SK-N-SH (cell line): ENCODE measurements at regions not wholly inside any gene's neighbourhood (a gene's known extent, or its start where the extent isn't known, plus 50 kb on each side); places are given as distances from the start of the nearest gene placed in this dataset.

ENCODE experiments used
- CTCF ChIA-PET: fragments of 300-600, 350-600 bp; formaldehyde crosslinking; extraction: SDS; loops from one replicate; lab custom pipeline; 2021; lab: Yijun Ruan, JAX
- POLR2A ChIA-PET: fragments of 350-600 bp; sonication (Branson Sonifier 250); formaldehyde crosslinking; extraction: SDS; loops from one replicate; lab custom pipeline; 2020; ENCODE audit warnings: antibody characterized with exemption, inconsistent platforms; lab: Yijun Ruan, JAX
- DNase-seq: peaks from one replicate; pipeline ENCODE4 v3.0.0; 2012
- H2AFZ ChIP-seq: fragments of 200-600 bp; sonication (generic); 2 replicates; pipeline ENCODE4 v1.8.1; 2016; ENCODE audit warnings: antibody characterized with exemption, mild to moderate bottlenecking, low read depth
- H3F3A ChIP-seq: fragments of 200-600 bp; sonication (generic); replicated peaks from 2 replicates; pipeline ENCODE3; 2016; ENCODE audit warnings: antibody characterized with exemption, mild to moderate bottlenecking; ENCODE audit not compliant: insufficient read depth
- H3K27ac ChIP-seq, 2 experiments: fragments of 200-500 bp in 1 of 2; fragments of 200-600 bp in 1 of 2; sonication (Bioruptor generic) in 1 of 2; sonication (generic), shearing (Covaris generic) in 1 of 2; 2 replicates each; pipeline versions ENCODE4 v1.5.1 to v1.6.1; 2014 to 2016; ENCODE audit warnings: low read depth in 2 of 2, inconsistent platforms in 1 of 2, low read length in 1 of 2, mild to moderate bottlenecking in 1 of 2, mixed read lengths in 1 of 2
- H3K27me3 ChIP-seq: fragments of 200-600 bp; sonication (generic), shearing (Covaris generic); 2 replicates; pipeline ENCODE4 v1.6.1; 2016; ENCODE audit warnings: mixed run types; ENCODE audit not compliant: insufficient read depth
- H3K36me3 ChIP-seq, 2 experiments: fragments of 200-500 bp in 1 of 2; fragments of 200-600 bp in 1 of 2; sonication (Bioruptor generic) in 1 of 2; sonication (generic) in 1 of 2; replicated peaks in 1 of 2; 2 replicates each; pipeline versions ENCODE3 to v1.5.1; 2014 to 2016; ENCODE audit warnings: low read length in 1 of 2, mild to moderate bottlenecking in 1 of 2; ENCODE audit not compliant: insufficient read depth in 2 of 2, control insufficient read depth in 1 of 2
- H3K4me1 ChIP-seq, 2 experiments: fragments of 200-500 bp in 1 of 2; fragments of 200-600 bp in 1 of 2; sonication (Bioruptor generic) in 1 of 2; sonication (generic), shearing (Covaris generic) in 1 of 2; 2 replicates each; pipeline versions ENCODE4 v1.5.1 to v1.6.1; 2014 to 2016; ENCODE audit warnings: low read depth in 1 of 2, low read length in 1 of 2, mixed run types in 1 of 2; ENCODE audit not compliant: insufficient read depth in 2 of 2, control insufficient read depth in 1 of 2
- H3K4me2 ChIP-seq: fragments of 200-600 bp; sonication (generic), shearing (Covaris generic); 2 replicates; pipeline ENCODE4 v1.6.1; 2017; ENCODE audit warnings: mixed run types
- H3K4me3 ChIP-seq, 2 experiments: fragments of 200-500 bp in 1 of 2; fragments of 200-600 bp in 1 of 2; sonication (Bioruptor generic) in 1 of 2; sonication (generic), shearing (Covaris generic) in 1 of 2; 2 replicates each; pipeline versions ENCODE4 v1.5.1 to v1.8.1; 2014 to 2016; ENCODE audit warnings: low read depth in 2 of 2, inconsistent platforms in 1 of 2, low read length in 1 of 2, mild to moderate bottlenecking in 1 of 2, mixed read lengths in 1 of 2, moderate library complexity in 1 of 2
- H3K79me2 ChIP-seq: fragments of 200-600 bp; sonication (generic); 2 replicates; pipeline ENCODE4 v1.8.1; 2017; ENCODE audit warnings: mild to moderate bottlenecking; ENCODE audit not compliant: insufficient read depth
- H3K9ac ChIP-seq: fragments of 200-600 bp; sonication (generic); 2 replicates; pipeline ENCODE4 v1.6.1; 2017; ENCODE audit warnings: mixed run types
- H3K9me2 ChIP-seq: fragments of 200-600 bp; sonication (generic); 2 replicates; pipeline ENCODE4 v1.6.1; 2017; ENCODE audit warnings: mixed run types
- H3K9me3 ChIP-seq: fragments of 200-600 bp; sonication (generic); 2 replicates; pipeline ENCODE4 v1.6.1; 2017; ENCODE audit warnings: mixed run types, mild to moderate bottlenecking, moderate library complexity
- H4K20me1 ChIP-seq: fragments of 200-600 bp; sonication (generic); 2 replicates; pipeline ENCODE4 v1.6.1; 2017; ENCODE audit warnings: mild to moderate bottlenecking, mixed run types; ENCODE audit not compliant: insufficient read depth
- CTCF ChIP-seq: fragments of 200-600 bp; sonication (generic); IDR thresholded peaks from 2 replicates; pipeline ENCODE4 v1.6.1; 2017; ENCODE audit warnings: antibody characterized with exemption, mild to moderate bottlenecking, moderate library complexity
- EP300 ChIP-seq, 2 experiments: IDR thresholded peaks; 2 replicates each; pipeline versions ENCODE4 v1.4.0 to v1.6.1; 2012; ENCODE audit warnings: borderline replicate concordance in 1 of 2, low read depth in 1 of 2, low read length in 1 of 2
- EZH2phosphoT487 ChIP-seq: fragments of 200-600 bp; sonication (generic); IDR thresholded peaks from 2 replicates; pipeline ENCODE4 v1.6.1; 2017; ENCODE audit warnings: low read depth, mixed run types, mild to moderate bottlenecking, antibody characterized with exemption, moderate library complexity, borderline replicate concordance
- FOXM1 ChIP-seq: IDR thresholded peaks from 2 replicates; pipeline ENCODE4 v1.4.0; 2012; ENCODE audit warnings: low read depth, mild to moderate bottlenecking
- GABPA ChIP-seq: IDR thresholded peaks from 2 replicates; pipeline ENCODE4 v1.4.0; 2012; ENCODE audit warnings: low read depth, mild to moderate bottlenecking
- GATA2 ChIP-seq: sonication (generic); formaldehyde crosslinking; IDR thresholded peaks from 2 replicates; pipeline ENCODE4 v1.5.0; 2020; ENCODE audit warnings: mild to moderate bottlenecking, missing genetic modification reagents
- IRF3 ChIP-seq: fragments of 150-350 bp; IDR thresholded peaks from 2 replicates; pipeline ENCODE4 v1.6.1; 2016; ENCODE audit warnings: mild to moderate bottlenecking, low read depth, low read length
- MAX ChIP-seq: IDR thresholded peaks from 2 replicates; pipeline ENCODE4 v1.4.0; 2012; ENCODE audit warnings: low read depth
- MEF2A ChIP-seq: IDR thresholded peaks from 2 replicates; pipeline ENCODE4 v1.4.0; 2012; ENCODE audit warnings: low read depth, borderline replicate concordance
- NRF1 ChIP-seq: IDR thresholded peaks from 2 replicates; pipeline ENCODE4 v1.6.1; 2012; ENCODE audit warnings: low read depth, mild to moderate bottlenecking, low read length
- RAD21 ChIP-seq: IDR thresholded peaks from 2 replicates; pipeline ENCODE4 v1.6.1; 2012; ENCODE audit warnings: mild to moderate bottlenecking, low read length
- RCOR1 ChIP-seq: fragments of 150-350 bp; IDR thresholded peaks from 2 replicates; pipeline ENCODE4 v1.6.1; 2017; ENCODE audit warnings: antibody characterized with exemption, low read length
- REST ChIP-seq: IDR thresholded peaks from 2 replicates; pipeline ENCODE4 v1.6.1; 2012; ENCODE audit warnings: mild to moderate bottlenecking, low read depth, low read length, moderate library complexity
- RFX5 ChIP-seq: IDR thresholded peaks from 2 replicates; pipeline ENCODE4 v1.6.1; 2012; ENCODE audit warnings: mild to moderate bottlenecking, improper control_type of control experiment, low read length
- TEAD4 ChIP-seq: IDR thresholded peaks from 2 replicates; pipeline ENCODE4 v1.4.0; 2012; ENCODE audit warnings: mild to moderate bottlenecking, borderline replicate concordance; ENCODE audit not compliant: insufficient read depth
- USF1 ChIP-seq: IDR thresholded peaks from 2 replicates; pipeline ENCODE4 v1.4.0; 2012; ENCODE audit warnings: low read depth, borderline replicate concordance
- YY1 ChIP-seq: IDR thresholded peaks from 2 replicates; pipeline ENCODE4 v1.4.0; 2012; ENCODE audit warnings: low read depth, mild to moderate bottlenecking
- ZBTB33 ChIP-seq: IDR thresholded peaks from 2 replicates; pipeline ENCODE4 v1.4.0; 2012; ENCODE audit warnings: low read depth, borderline replicate concordance
- WGBS: methylation state at CpG from one replicate; pipeline ENCODE4 v1.1.6; 2017; ENCODE audit warnings: low lambda C conversion rate; 5-methylcytosine and 5-hydroxymethylcytosine counted together

- TF ChIP-seq YY1 (no peak), GATA2 (CRISPR knock-in tag) (no peak), EP300 (IDR thresholded peaks at IDR 0.05; ENCODE audit: borderline replicate concordance in 1 of 2, low read depth in 1 of 2, low read length in 1 of 2) (no peak), ZBTB33 (no peak), GABPA (no peak), IRF3 (no peak)
Measured at GRCh38 chr12:124086299-124086898, 113.4 kb downstream of the ZNF664 start (continued).

- 42% methylated on average over 10 of the region's 10 CpGs for WGBS
- POLR2A ChIA-PET = no interaction called here
- H3K9me2 ChIP-seq = no peaks in the 10 kb centered on the region
- peak; percentile 18; the same call in 1 of the 2 replicates for TF ChIP-seq RAD21
- no peak for TF ChIP-seq RFX5
- TF ChIP-seq TEAD4 = no peak
- TF ChIP-seq REST = no peak
- no peak for TF ChIP-seq USF1
- TF ChIP-seq MEF2A = no peak
- TF ChIP-seq EZH2phosphoT487 = no peak
- no peak for TF ChIP-seq MAX
- TF ChIP-seq FOXM1 = no peak
- no peak for TF ChIP-seq NRF1
- peak in 1 of 2 experiments; percentile 58; a peak in 2 of 4 replicates for TF ChIP-seq EP300 (IDR thresholded peaks at IDR 0.05; ENCODE audit: borderline replicate concordance in 1 of 2, low read depth in 1 of 2, low read length in 1 of 2)
- peak; percentile 45; the same call in 1 of the 2 replicates for TF ChIP-seq RCOR1
- TF ChIP-seq CTCF = no peak
Measured at GRCh38 chr12:124087266-124088051, 114.4 kb downstream of the ZNF664 start.

More at GRCh38 chr12:124087266-124088051, 114.4 kb downstream of the ZNF664 start:
- Histone ChIP-seq H3K36me3 (no peaks in the 10 kb centered on the region), H3F3A (no peaks in the 10 kb centered on the region), H3K4me2 (no peak overlapping the region), H3K27ac (peak overlapping the region in 1 of 2 experiments; percentile 24; a peak in 1 of 4 replicates), H3K27me3 (no peaks in the 10 kb centered on the region), H3K4me3 (no peak overlapping the region), H3K79me2 (no peaks in the 10 kb centered on the region), H3K9me3 (no peaks in the 10 kb centered on the region), H3K9ac (no peak overlapping the region), H4K20me1 (no peaks in the 10 kb centered on the region), H3K4me1 (peaks cover 0 to 16% of the 10 kb centered on the region in 2 experiments; a peak in 1 of 4 replicates), H2AFZ (no peak overlapping the region)
- DNase-seq = peak; percentile 72
- CTCF ChIA-PET = interaction anchor here (1.0 to 2.0 kb wide), 2 partner anchors 23 to 55 kb away, joined by 4 to 6 read pairs; no protein-coding TSS in a partner anchor
